Nephron (organoid): ENCODE measurements at regions not wholly inside any gene's neighbourhood (a gene's known extent, or its start where the extent isn't known, plus 50 kb on each side); places are given as distances from the start of the nearest gene placed in this dataset.

Experiments
- H3K27ac Mint-ChIP-seq, 3 experiments: 2 replicates each; pipeline ENCODE4 v1.8.0; 2020; ENCODE audit warnings: mixed read lengths in 3 of 3, mild to moderate bottlenecking in 2 of 3, moderate library complexity in 1 of 3
- H3K27me3 Mint-ChIP-seq: 2 replicates; pipeline ENCODE4 v1.8.0; 2021; ENCODE audit warnings: low read depth, mild to moderate bottlenecking, moderate library complexity, mixed read lengths
- H3K36me3 Mint-ChIP-seq: 2 replicates; pipeline ENCODE4 v1.8.0; 2020; ENCODE audit warnings: low read depth, mixed read lengths
- H3K4me1 Mint-ChIP-seq: 2 replicates; pipeline ENCODE4 v1.8.0; 2020; ENCODE audit warnings: mixed read lengths
- H3K4me3 Mint-ChIP-seq, 3 experiments: 2 replicates each; pipeline ENCODE4 v1.8.0; 2020; ENCODE audit warnings: mild to moderate bottlenecking in 3 of 3, mixed read lengths in 3 of 3, moderate library complexity in 2 of 3
- H3K9me3 Mint-ChIP-seq: 2 replicates; pipeline ENCODE4 v1.8.0; 2020; ENCODE audit warnings: mixed read lengths
- TF ChIP-seq, protein P1 (sequence below), 3 experiments: fragments of 200-600 bp; sonication (generic); IDR thresholded peaks; one replicate each; pipeline ENCODE4 v1.5.0; 2021; ENCODE audit warnings: antibody characterized with exemption in 3 of 3; ENCODE audit not compliant: unreplicated experiment in 3 of 3

DNA sequence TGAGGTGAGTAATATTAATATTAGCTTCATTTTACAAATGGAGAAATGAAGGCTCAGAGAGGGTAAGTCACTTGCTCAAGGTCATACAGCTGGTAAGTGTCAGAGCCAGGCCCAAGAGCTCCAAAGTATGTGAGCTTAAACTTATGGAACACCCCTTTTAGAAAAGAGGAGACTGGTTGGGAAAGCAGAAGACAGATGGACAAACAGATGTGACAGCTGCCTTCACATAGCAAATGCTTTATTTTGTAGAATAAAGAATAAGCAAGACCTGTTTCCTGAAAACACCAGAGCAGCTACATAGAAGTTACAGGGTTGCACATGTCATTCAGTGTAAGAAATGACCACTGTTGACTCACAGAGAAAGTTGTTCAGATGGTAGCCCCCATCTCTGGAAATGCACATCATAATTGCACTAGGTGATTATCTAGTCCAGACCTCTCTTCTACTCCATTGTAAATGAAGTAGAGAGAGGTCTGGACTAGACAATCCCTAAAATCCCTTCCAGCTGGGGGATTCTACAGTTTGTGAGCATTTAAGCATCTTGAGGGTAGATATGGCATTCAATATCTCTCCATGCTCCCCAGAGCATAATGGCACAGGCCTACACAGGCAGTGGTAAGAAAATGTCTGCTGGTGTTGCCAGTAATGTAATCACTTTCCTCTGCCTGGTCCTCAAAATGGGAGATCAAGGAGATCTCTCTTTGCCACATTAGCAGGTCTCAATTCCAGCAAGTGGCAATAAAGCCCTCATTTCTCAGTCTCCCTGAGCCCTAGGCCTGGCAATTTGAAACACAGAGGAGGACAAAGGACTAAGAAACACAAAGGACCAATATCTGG is 188.2 kb upstream of the FGGY start:
- no peaks in the 10 kb centered on the region for H3K27me3 Mint-ChIP-seq
- H3K4me3 Mint-ChIP-seq, result no peak overlapping the region
- TF ChIP-seq, protein P1, sequence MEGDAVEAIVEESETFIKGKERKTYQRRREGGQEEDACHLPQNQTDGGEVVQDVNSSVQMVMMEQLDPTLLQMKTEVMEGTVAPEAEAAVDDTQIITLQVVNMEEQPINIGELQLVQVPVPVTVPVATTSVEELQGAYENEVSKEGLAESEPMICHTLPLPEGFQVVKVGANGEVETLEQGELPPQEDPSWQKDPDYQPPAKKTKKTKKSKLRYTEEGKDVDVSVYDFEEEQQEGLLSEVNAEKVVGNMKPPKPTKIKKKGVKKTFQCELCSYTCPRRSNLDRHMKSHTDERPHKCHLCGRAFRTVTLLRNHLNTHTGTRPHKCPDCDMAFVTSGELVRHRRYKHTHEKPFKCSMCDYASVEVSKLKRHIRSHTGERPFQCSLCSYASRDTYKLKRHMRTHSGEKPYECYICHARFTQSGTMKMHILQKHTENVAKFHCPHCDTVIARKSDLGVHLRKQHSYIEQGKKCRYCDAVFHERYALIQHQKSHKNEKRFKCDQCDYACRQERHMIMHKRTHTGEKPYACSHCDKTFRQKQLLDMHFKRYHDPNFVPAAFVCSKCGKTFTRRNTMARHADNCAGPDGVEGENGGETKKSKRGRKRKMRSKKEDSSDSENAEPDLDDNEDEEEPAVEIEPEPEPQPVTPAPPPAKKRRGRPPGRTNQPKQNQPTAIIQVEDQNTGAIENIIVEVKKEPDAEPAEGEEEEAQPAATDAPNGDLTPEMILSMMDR (IDR thresholded peaks at IDR 0.05; ENCODE audit: unreplicated experiment in 3 of 3), result no peak
- H3K27ac Mint-ChIP-seq, result no peak overlapping the region
- no peaks in the 10 kb centered on the region for H3K9me3 Mint-ChIP-seq
- H3K4me1 Mint-ChIP-seq, result peaks cover 25% of the 10 kb centered on the region
- H3K36me3 Mint-ChIP-seq, result no peaks in the 10 kb centered on the region

DNA sequence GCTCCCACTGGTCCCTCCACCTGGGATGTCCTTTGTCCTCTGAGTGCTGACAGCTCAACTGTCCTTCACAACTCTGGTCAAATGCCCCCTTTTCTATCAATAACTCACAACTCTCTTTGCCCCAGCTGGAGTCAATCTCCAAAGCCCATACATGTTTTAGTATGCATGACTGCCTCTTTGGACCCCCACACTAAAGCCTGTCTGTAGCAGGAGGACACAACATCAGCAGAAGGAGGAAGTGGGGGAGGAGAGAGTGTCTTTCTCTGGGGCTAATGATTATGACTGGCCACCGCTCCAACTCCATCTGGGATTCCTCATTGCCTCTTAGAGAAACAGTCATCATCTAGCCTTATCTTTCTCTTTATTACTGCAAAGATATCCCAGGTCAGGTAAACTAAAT is 186.6 kb upstream of the FGGY start:
- Mint-ChIP-seq H3K27me3 (no peaks in the 10 kb centered on the region), H3K4me3 (no peak overlapping the region), H3K9me3 (no peaks in the 10 kb centered on the region), H3K27ac (no peak overlapping the region), H3K4me1 (peaks cover 32% of the 10 kb centered on the region), H3K36me3 (no peaks in the 10 kb centered on the region)
- TF ChIP-seq, protein P1 (IDR thresholded peaks at IDR 0.05; ENCODE audit: unreplicated experiment in 3 of 3), result no peak

DNA sequence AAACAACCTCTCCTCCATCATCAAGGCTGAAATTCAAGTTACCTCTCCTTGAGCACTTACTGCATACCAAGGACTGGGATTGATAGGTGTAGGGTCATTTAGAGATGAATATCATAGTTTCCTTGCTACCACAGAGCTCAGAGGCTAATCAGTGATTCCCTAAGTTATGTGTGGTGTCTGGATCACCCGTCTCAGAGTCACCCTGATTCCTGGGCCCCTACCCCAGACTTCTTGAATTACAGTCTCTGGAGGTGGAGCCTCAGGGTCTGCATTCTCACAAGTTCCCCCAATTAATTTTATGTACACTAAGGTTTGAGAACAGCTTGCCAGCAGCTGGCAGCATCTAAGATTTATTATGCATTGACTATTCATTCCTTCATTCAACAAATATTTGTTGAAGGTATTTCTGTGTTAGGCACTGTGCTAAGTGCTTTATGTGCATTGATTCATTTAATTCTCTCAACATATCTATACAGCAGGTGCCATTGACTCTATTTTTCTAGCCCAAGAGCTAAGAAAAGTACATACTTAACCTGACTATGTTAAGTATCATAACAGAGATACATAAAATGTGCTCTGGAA is 182.9 kb upstream of the FGGY start:
- TF ChIP-seq, protein P1 (IDR thresholded peaks at IDR 0.05; ENCODE audit: unreplicated experiment in 3 of 3), result no peak
- no peak overlapping the region for H3K4me3 Mint-ChIP-seq

DNA sequence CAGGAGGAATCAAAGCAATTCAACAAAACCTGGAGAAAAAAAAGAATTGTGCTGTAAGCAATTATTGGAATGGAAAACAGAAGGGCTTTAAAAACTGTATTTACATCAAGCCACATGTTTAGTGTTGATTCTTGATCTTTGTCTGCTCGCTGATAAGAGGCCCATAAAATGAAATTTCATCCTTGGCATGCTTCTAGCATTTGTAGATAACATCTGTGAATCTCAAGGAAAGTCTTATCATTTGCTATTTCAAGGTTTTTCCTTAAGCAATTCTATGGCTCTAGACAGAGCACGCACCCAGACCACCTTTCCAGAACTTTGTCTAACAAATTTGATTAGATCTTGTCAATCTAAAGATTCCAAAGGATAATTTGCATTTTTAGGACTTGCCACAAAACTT is 181.0 kb upstream of the FGGY start:
- Mint-ChIP-seq H3K4me3 (no peak overlapping the region), H3K27ac (peak overlapping the region in 1 of 3 experiments; percentile 4)

More for the DNA sequence above, 182.9 kb upstream of the FGGY start:
- Mint-ChIP-seq H3K9me3 (no peaks in the 10 kb centered on the region), H3K27ac (peak overlapping the region in 2 of 3 experiments; percentile 10 to 32), H3K36me3 (no peaks in the 10 kb centered on the region), H3K27me3 (no peaks in the 10 kb centered on the region), H3K4me1 (peaks cover 26% of the 10 kb centered on the region)

DNA sequence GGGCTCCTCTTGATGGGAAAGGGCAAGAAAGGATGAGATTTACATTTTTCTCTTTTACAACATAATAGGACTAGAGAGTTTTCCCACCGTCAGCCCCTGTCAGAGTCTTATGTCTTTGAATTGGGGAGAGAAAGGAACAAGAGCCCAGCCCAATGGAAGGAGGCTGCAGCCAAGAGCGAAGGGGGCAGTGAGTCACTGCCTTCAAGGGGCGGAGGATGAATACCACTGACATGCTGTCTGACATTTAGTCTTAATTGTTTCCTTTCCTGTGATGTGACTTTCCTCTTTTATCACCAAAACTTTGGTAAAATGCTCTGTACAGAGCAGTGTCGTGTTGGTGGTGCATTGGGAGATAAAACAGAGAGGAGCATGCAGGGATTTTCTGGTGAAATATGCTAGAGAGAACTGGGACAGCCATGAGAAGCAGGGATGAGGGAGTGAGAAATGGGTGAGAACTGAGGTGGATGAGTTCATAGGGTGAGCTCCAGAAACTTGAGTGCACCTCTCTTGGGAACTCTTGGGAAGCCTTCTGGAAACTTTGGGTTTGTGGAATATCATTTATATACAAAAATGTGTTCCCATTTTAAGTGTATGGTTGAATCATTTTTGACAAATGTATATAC is 179.9 kb upstream of the FGGY start:
- Mint-ChIP-seq H3K4me3 (no peak overlapping the region), H3K36me3 (no peaks in the 10 kb centered on the region), H3K27me3 (no peaks in the 10 kb centered on the region), H3K4me1 (peaks cover 26% of the 10 kb centered on the region), H3K27ac (peak overlapping the region in 1 of 3 experiments; percentile 4), H3K9me3 (no peaks in the 10 kb centered on the region)
- TF ChIP-seq, protein P1 (IDR thresholded peaks at IDR 0.05; ENCODE audit: unreplicated experiment in 3 of 3), result no peak

More for the DNA sequence above, 181.0 kb upstream of the FGGY start:
- H3K9me3 Mint-ChIP-seq, result no peaks in the 10 kb centered on the region
- no peaks in the 10 kb centered on the region for H3K27me3 Mint-ChIP-seq
- TF ChIP-seq, protein P1 (IDR thresholded peaks at IDR 0.05; ENCODE audit: unreplicated experiment in 3 of 3), result no peak
- peaks cover 26% of the 10 kb centered on the region for H3K4me1 Mint-ChIP-seq
- H3K36me3 Mint-ChIP-seq, result no peaks in the 10 kb centered on the region
